HG02763 (cell line): ENCODE measurements at regions not wholly inside any gene's neighbourhood (a gene's known extent, or its start where the extent isn't known, plus 50 kb on each side); places are given as distances from the start of the nearest gene placed in this dataset.
A peak's percentile ranks its signal among the peaks of the same experiment; 100 is the strongest.
"Not testable (repeated sequence)": the region's sequence is repeated elsewhere in the genome, so short reads cannot be mapped to it uniquely, and the experiment has no call there.

Experiments
- ATAC-seq: cut with Tn5 transposase; IDR thresholded peaks from one replicate; pipeline ENCODE4 v1.9.1; 2021; ENCODE audit warnings: mild to moderate bottlenecking, moderate library complexity; ENCODE audit not compliant: unreplicated experiment

GRCh38 chr10:47646686-47647273, 116.6 kb downstream of the SYT15B start:
- not testable (repeated sequence) for ATAC-seq

- not testable (repeated sequence) for ATAC-seq
These were observed 103.5 kb upstream of the AGAP9 start for GRCh38 chr10:47626975-47627374.

- not testable (repeated sequence) for ATAC-seq
These were observed 99.3 kb upstream of the AGAP9 start for GRCh38 chr10:47622719-47623118.

GRCh38 chr10:47619300-47620012, 96.0 kb upstream of the AGAP9 start:
- not testable (repeated sequence) for ATAC-seq

- not testable (repeated sequence) for ATAC-seq
These were observed 85.9 kb upstream of the AGAP9 start for GRCh38 chr10:47609311-47609710.

- not testable (repeated sequence) for ATAC-seq
These were observed 82.6 kb upstream of the AGAP9 start for GRCh38 chr10:47605791-47606773.

- not testable (repeated sequence) for ATAC-seq
These were observed 77.2 kb upstream of the AGAP9 start for GRCh38 chr10:47600604-47601003.

- not testable (repeated sequence) for ATAC-seq
These were observed 76.7 kb upstream of the AGAP9 start for GRCh38 chr10:47600127-47600526.

- ATAC-seq = not testable (repeated sequence)
These were observed 76.2 kb upstream of the AGAP9 start for GRCh38 chr10:47599657-47600056.

- not testable (repeated sequence) for ATAC-seq
These were observed 70.4 kb upstream of the AGAP9 start for GRCh38 chr10:47593805-47594204.

GRCh38 chr10:47593129-47593528, 69.7 kb upstream of the AGAP9 start:
- ATAC-seq = not testable (repeated sequence)

- ATAC-seq = not testable (repeated sequence)
These were observed 67.5 kb upstream of the AGAP9 start for GRCh38 chr10:47590956-47591355.

GRCh38 chr10:47590534-47590933, 67.1 kb upstream of the AGAP9 start:
- not testable (repeated sequence) for ATAC-seq

- ATAC-seq = not testable (repeated sequence)
These were observed 58.6 kb upstream of the AGAP9 start for GRCh38 chr10:47582051-47582450.

- ATAC-seq = not testable (repeated sequence)
These were observed 56.6 kb upstream of the AGAP9 start for GRCh38 chr10:47580063-47580462.

- ATAC-seq = peak; percentile 97
These were observed 55.1 kb upstream of the AGAP9 start for GRCh38 chr10:47578547-47578946.
